HepG2 (cell line): ENCODE measurements at regions not wholly inside any gene's neighbourhood (a gene's known extent, or its start where the extent isn't known, plus 50 kb on each side); places are given as distances from the start of the nearest gene placed in this dataset.

Experiments used
- EED ChIP-seq: sonication (generic); formaldehyde crosslinking; IDR thresholded peaks from 2 replicates; pipeline ENCODE4 v1.5.0; 2020; ENCODE audit warnings: mild to moderate bottlenecking, missing genetic modification reagents
- EZH2 ChIP-seq: conservative IDR thresholded peaks from 2 replicates; pipeline ENCODE4 v1.6.1; 2012; ENCODE audit warnings: mild to moderate bottlenecking, low read depth, low read length, moderate library complexity
- JUND ChIP-seq: sonication (generic); formaldehyde crosslinking; IDR thresholded peaks from 2 replicates; pipeline ENCODE4 v1.8.0; 2022; ENCODE audit warnings: mild to moderate bottlenecking, missing genetic modification reagents
- POLR2AphosphoS5 ChIP-seq: IDR thresholded peaks from 2 replicates; pipeline ENCODE4 v1.6.1; 2012; ENCODE audit warnings: low read depth, low read length
- XRCC5 ChIP-seq: fragments of 200-400 bp; formaldehyde crosslinking; optimal IDR thresholded peaks from 2 replicates; pipeline ENCODE3; 2017; ENCODE audit warnings: mild to moderate bottlenecking, low read length
- ZSCAN20 ChIP-seq: sonication (generic); formaldehyde crosslinking; IDR thresholded peaks from 2 replicates; pipeline ENCODE4 v1.4.0; 2020; ENCODE audit warnings: missing genetic modification reagents, mild to moderate bottlenecking, borderline replicate concordance
- TF ChIP-seq, protein P1 (sequence below): sonication (generic); formaldehyde crosslinking; IDR thresholded peaks from 2 replicates; pipeline ENCODE4 v1.8.0; 2022; ENCODE audit warnings: mild to moderate bottlenecking, missing genetic modification reagents, borderline replicate concordance
- TF ChIP-seq, protein P2 (sequence below): sonication (generic); formaldehyde crosslinking; IDR thresholded peaks from 2 replicates; pipeline ENCODE4 v1.5.0; 2020; ENCODE audit warnings: mild to moderate bottlenecking, missing genetic modification reagents, moderate library complexity

DNA sequence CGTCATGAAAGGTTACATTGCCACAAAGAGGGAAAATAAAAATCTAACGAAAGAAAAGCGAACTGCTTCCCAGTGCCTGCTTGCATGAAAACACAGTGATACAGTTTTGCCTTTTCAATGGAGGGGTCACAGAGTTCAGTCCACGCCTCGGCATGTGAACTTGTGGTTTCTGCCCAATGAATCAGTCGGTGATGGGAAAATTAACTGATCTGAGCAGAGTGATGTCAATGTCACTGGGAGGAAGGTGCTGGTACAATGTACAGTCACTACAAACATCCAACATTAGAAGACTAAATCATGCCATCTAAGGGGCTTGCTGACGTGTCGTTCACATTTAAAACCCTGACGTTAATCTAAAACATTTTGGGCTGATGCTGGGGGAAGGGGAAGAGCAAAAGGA, 151.8 kb upstream of the MSX2 start:
- TF ChIP-seq, protein P1, sequence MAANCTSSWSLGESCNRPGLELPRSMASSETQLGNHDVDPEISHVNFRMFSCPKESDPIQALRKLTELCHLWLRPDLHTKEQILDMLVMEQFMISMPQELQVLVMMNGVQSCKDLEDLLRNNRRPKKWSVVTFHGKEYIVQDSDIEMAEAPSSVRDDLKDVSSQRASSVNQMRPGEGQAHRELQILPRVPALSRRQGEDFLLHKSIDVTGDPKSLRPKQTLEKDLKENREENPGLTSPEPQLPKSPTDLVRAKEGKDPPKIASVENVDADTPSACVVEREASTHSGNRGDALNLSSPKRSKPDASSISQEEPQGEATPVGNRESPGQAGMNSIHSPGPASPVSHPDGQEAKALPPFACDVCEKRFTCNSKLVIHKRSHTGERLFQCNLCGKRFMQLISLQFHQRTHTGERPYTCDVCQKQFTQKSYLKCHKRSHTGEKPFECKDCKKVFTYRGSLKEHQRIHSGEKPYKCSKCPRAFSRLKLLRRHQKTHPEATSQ (CRISPR knock-in tag): no peak
- TF ChIP-seq JUND (CRISPR knock-in tag) (no peak), XRCC5 (no peak), ZSCAN20 (CRISPR knock-in tag) (no peak), POLR2AphosphoS5 (no peak), EZH2 (no peak), EED (CRISPR knock-in tag) (no peak)
- TF ChIP-seq, protein P2, sequence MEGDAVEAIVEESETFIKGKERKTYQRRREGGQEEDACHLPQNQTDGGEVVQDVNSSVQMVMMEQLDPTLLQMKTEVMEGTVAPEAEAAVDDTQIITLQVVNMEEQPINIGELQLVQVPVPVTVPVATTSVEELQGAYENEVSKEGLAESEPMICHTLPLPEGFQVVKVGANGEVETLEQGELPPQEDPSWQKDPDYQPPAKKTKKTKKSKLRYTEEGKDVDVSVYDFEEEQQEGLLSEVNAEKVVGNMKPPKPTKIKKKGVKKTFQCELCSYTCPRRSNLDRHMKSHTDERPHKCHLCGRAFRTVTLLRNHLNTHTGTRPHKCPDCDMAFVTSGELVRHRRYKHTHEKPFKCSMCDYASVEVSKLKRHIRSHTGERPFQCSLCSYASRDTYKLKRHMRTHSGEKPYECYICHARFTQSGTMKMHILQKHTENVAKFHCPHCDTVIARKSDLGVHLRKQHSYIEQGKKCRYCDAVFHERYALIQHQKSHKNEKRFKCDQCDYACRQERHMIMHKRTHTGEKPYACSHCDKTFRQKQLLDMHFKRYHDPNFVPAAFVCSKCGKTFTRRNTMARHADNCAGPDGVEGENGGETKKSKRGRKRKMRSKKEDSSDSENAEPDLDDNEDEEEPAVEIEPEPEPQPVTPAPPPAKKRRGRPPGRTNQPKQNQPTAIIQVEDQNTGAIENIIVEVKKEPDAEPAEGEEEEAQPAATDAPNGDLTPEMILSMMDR (CRISPR knock-in tag): no peak
